D721Med (cell line): ENCODE measurements at regions not wholly inside any gene's neighbourhood (a gene's known extent, or its start where the extent isn't known, plus 50 kb on each side); places are given as distances from the start of the nearest gene placed in this dataset.

Experiments
- DNase-seq: peaks from one replicate; pipeline ENCODE4 v3.0.0; 2011; ENCODE audit warnings: low spot score; ENCODE audit not compliant: insufficient read length
- FAIRE-seq: peaks from 2 replicates; lab custom pipeline; 2011; peaks lifted over from hg19 to GRCh38; lab: Jason Lieb, UNC
- CTCF ChIP-seq: IDR thresholded peaks from 2 replicates; pipeline ENCODE4 v1.5.1; 2012; ENCODE audit warnings: mild to moderate bottlenecking, control low read depth; ENCODE audit not compliant: insufficient read depth; ENCODE audit errors: missing control alignments

GRCh38 chr2:167607731-167608130 is 639.7 kb downstream of the STK39 start:
- DNase-seq (no peak), FAIRE-seq (no peak)
- TF ChIP-seq CTCF, result no peak

DNA sequence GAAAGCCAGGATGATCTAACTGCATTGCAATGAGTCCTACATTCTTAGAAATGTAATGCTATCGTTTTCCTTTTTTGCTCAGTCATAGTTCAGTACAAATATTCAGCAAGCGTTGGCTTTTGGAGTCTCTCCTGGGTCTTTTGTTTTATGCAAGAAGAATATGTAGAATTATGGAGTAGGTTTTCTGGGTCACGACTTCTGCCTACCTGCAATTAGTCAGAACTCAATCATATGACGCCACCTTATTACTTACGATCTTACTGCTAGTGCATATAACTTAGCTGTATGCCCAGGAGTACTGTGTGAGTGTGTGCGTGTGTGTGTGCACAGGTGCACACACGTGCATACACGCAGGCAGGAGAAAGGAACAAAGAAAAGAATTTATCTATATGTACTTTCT is 640.2 kb downstream of the STK39 start:
- TF ChIP-seq CTCF, result no peak
- DNase-seq, result no peak
- no peak for FAIRE-seq

- DNase-seq (no peak), FAIRE-seq (no peak)
- no peak for TF ChIP-seq CTCF
Observed at GRCh38 chr2:167602122-167602521, 645.3 kb downstream of the STK39 start.

- no peak for FAIRE-seq
- DNase-seq, result no peak
- no peak for TF ChIP-seq CTCF
Observed at GRCh38 chr2:167599219-167599618, 648.2 kb downstream of the STK39 start.

DNA sequence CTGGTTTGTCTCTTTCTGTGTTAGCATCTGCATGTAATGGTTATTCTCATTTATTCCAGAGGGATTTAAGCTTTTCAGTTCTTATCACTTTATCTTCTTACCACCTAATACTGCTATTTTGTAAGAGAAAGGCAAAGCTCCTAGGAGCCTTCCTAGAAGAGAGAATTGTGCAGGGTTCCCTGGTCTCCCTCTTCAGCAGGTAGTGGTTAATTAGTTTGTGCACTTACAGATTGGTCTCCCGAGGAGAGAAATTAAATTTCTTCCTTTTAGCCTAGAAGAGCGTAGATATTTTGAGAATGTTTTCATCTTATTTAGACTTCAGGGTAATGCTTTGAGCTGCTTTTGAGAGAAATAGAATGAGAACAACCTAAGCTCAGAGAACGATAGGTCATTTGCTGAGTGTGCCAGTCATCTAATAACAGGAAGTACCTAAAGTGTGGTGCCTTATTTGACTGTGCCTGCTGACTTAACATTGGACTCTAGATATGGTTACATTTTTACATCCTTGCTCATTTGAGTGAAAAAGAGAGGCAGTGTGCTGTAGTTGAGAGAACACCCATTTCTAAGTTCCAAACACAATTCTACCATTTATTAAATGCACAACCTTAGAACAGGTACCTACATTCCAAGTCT is 651.4 kb downstream of the STK39 start:
- peak; percentile 93 for FAIRE-seq

GRCh38 chr2:167595021-167595420 is 652.4 kb downstream of the STK39 start:
- FAIRE-seq (no peak), DNase-seq (no peak)
- TF ChIP-seq CTCF, result no peak

More for the DNA sequence above, 651.4 kb downstream of the STK39 start:
- no peak for TF ChIP-seq CTCF
- no peak for DNase-seq

DNA sequence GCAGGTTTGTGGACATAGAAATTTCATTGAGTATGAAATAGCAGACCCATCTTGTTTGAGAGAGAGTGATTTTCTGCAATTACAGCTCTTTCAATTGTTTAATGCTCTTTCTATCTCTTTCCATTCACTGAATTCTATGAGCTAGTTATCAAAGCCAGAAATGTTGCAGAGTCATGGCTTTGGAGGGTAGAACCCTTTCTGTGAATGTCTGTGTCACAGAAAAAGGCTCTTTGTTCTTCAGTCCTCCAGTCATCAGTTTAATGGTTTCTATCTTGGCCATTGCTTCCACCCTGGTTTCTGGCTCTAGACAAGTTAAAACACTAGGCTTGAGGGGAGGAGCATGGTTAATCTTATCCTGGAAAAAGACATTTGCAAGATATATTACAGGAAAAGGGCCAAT is 655.0 kb downstream of the STK39 start:
- no peak for DNase-seq
- FAIRE-seq, result no peak

More for the DNA sequence above, 655.0 kb downstream of the STK39 start:
- TF ChIP-seq CTCF, result no peak
